IMR-90 (cell line): ENCODE measurements at regions not wholly inside any gene's neighbourhood (a gene's known extent, or its start where the extent isn't known, plus 50 kb on each side); places are given as distances from the start of the nearest gene placed in this dataset.

Source experiments
- CHD1 ChIP-seq: IDR thresholded peaks from 2 replicates; pipeline ENCODE4 v1.6.1; 2012; ENCODE audit warnings: low read depth, low read length, improper control_type of control experiment
- CTCF ChIP-seq: conservative IDR thresholded peaks from 2 replicates; pipeline ENCODE4 v1.5.1; 2012; ENCODE audit warnings: mild to moderate bottlenecking, low read depth, low read length, improper control_type of control experiment
- MAZ ChIP-seq: IDR thresholded peaks from 2 replicates; pipeline ENCODE4 v1.6.1; 2012; ENCODE audit warnings: low read depth, mild to moderate bottlenecking, low read length, improper control_type of control experiment, moderate library complexity, borderline replicate concordance
- MXI1 ChIP-seq: IDR thresholded peaks from 2 replicates; pipeline ENCODE4 v1.6.1; 2012; ENCODE audit warnings: low read depth, mild to moderate bottlenecking, low read length, moderate library complexity, borderline replicate concordance
- POLR2A ChIP-seq: IDR thresholded peaks from 2 replicates; pipeline ENCODE4 v1.6.1; 2012; ENCODE audit warnings: mild to moderate bottlenecking, low read depth, low read length
- RCOR1 ChIP-seq: IDR thresholded peaks from 2 replicates; pipeline ENCODE4 v1.6.1; 2012; ENCODE audit warnings: mild to moderate bottlenecking, low read length, improper control_type of control experiment; ENCODE audit not compliant: insufficient replicate concordance
- RFX5 ChIP-seq: IDR thresholded peaks from 2 replicates; pipeline ENCODE4 v1.8.0; 2012; ENCODE audit warnings: low read depth, mild to moderate bottlenecking, low read length, moderate library complexity
- SMC3 ChIP-seq: fragments of 150-350 bp; IDR thresholded peaks from 2 replicates; pipeline ENCODE4 v1.6.1; 2016; ENCODE audit warnings: low read depth, mild to moderate bottlenecking, antibody characterized with exemption, low read length, moderate library complexity
- USF2 ChIP-seq: fragments of 150-350 bp; IDR thresholded peaks from 2 replicates; pipeline ENCODE4 v1.6.1; 2017; ENCODE audit warnings: mild to moderate bottlenecking, antibody characterized with exemption, low read length, low read depth

- TF ChIP-seq CHD1 = no peak
- no peak for TF ChIP-seq CTCF
- no peak for TF ChIP-seq RCOR1
- no peak for TF ChIP-seq SMC3
- no peak for TF ChIP-seq POLR2A
- no peak for TF ChIP-seq MXI1
- TF ChIP-seq USF2 = no peak
- no peak for TF ChIP-seq RFX5
- TF ChIP-seq MAZ = no peak
Observed at GRCh38 chr3:103510760-103511159, 1075.9 kb downstream of the ZPLD1 start.
